Loucy (cell line): ENCODE measurements at regions not wholly inside any gene's neighbourhood (a gene's known extent, or its start where the extent isn't known, plus 50 kb on each side); places are given as distances from the start of the nearest gene placed in this dataset.

Source experiments
- H2AFZ ChIP-seq: fragments of 200-600 bp; sonication (generic); 2 replicates; pipeline ENCODE4 v1.6.0; 2016; ENCODE audit warnings: antibody characterized with exemption, mild to moderate bottlenecking, low read length, moderate library complexity
- H3F3A ChIP-seq: fragments of 200-600 bp; 2 replicates; pipeline ENCODE4 v1.6.0; 2016; ENCODE audit warnings: antibody characterized with exemption, low read depth, mild to moderate bottlenecking
- H3K27me3 ChIP-seq: fragments of 200-600 bp; sonication (generic); 2 replicates; pipeline ENCODE4 v1.6.1; 2014; ENCODE audit warnings: low read length, mild to moderate bottlenecking; ENCODE audit not compliant: insufficient read depth, poor library complexity, severe bottlenecking
- H3K36me3 ChIP-seq: fragments of 200-600 bp; sonication (generic); 2 replicates; pipeline ENCODE4 v1.6.1; 2016; ENCODE audit warnings: low read length; ENCODE audit not compliant: insufficient read depth
- H3K4me1 ChIP-seq: fragments of 200-600 bp; sonication (generic); 2 replicates; pipeline ENCODE4 v1.5.1; 2014; ENCODE audit warnings: low read length, mild to moderate bottlenecking; ENCODE audit not compliant: insufficient read depth, poor library complexity, severe bottlenecking
- H3K4me2 ChIP-seq: fragments of 200-600 bp; sonication (generic); 2 replicates; pipeline ENCODE4 v1.6.0; 2014; ENCODE audit warnings: antibody characterized with exemption, low read length, low read depth, mild to moderate bottlenecking; ENCODE audit not compliant: poor library complexity, severe bottlenecking
- H3K4me3 ChIP-seq: fragments of 200-600 bp; sonication (generic); 2 replicates; pipeline ENCODE4 v1.5.1; 2014; ENCODE audit warnings: low read length, mild to moderate bottlenecking, mixed read lengths; ENCODE audit not compliant: poor library complexity, severe bottlenecking
- H3K79me2 ChIP-seq: fragments of 200-600 bp; sonication (generic); 2 replicates; pipeline ENCODE4 v1.6.1; 2014; ENCODE audit warnings: low read length; ENCODE audit not compliant: insufficient read depth
- H3K9ac ChIP-seq: fragments of 200-600 bp; sonication (generic); 2 replicates; pipeline ENCODE4 v1.6.0; 2014; ENCODE audit warnings: mild to moderate bottlenecking, low read depth, low read length, moderate library complexity; ENCODE audit not compliant: poor library complexity, severe bottlenecking
- H3K9me2 ChIP-seq: fragments of 200-600 bp; sonication (generic); replicated peaks from 2 replicates; pipeline ENCODE4 v1.6.1; 2016; ENCODE audit warnings: low read depth, low read length, mixed read lengths
- H3K9me3 ChIP-seq: fragments of 200-600 bp; sonication (generic); 2 replicates; pipeline ENCODE4 v1.6.1; 2014; ENCODE audit warnings: mild to moderate bottlenecking, antibody characterized with exemption, low read length, low read depth; ENCODE audit not compliant: insufficient read depth
- H4K20me1 ChIP-seq: fragments of 200-600 bp; sonication (generic); 2 replicates; pipeline ENCODE4 v1.6.0; 2014; ENCODE audit warnings: antibody characterized with exemption, low read length, mild to moderate bottlenecking; ENCODE audit not compliant: insufficient read depth, poor library complexity, severe bottlenecking
- CTCF ChIP-seq: fragments of 200-600 bp; sonication (generic); conservative IDR thresholded peaks from 2 replicates; pipeline ENCODE4 v1.5.1; 2014; ENCODE audit warnings: mild to moderate bottlenecking, antibody characterized with exemption, low read length
- EZH2phosphoT487 ChIP-seq: fragments of 200-600 bp; IDR thresholded peaks from 2 replicates; pipeline ENCODE4 v1.6.1; 2018; ENCODE audit warnings: antibody characterized with exemption, mild to moderate bottlenecking, moderate library complexity, borderline replicate concordance

DNA sequence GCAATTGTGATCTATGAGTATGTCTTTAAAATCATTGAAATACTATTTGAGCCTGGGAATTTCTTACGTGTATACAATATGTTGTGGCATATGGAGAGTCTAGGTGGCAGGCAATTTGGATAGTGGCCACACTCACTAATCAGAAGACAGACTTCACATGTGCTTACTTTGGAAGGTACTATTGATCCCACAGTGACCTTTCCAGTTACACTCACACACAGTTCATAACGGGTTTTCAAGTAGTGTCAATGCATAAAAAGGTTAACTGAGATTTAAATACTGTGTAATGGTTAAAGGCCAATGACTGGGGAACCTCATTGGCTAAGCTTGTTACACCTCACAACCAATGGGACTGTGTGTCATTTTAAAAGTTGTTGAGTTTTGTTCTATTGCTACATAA lies 783.2 kb downstream of the RPA4 start:
- Histone ChIP-seq H3K36me3 (no peaks in the 10 kb centered on the region), H3K79me2 (no peaks in the 10 kb centered on the region), H3K9me2 (no peaks in the 10 kb centered on the region), H3K4me2 (no peak overlapping the region), H3K9ac (no peak overlapping the region), H3K4me3 (no peak overlapping the region), H4K20me1 (no peaks in the 10 kb centered on the region), H2AFZ (no peak overlapping the region), H3K4me1 (no peaks in the 10 kb centered on the region), H3K9me3 (no peaks in the 10 kb centered on the region), H3F3A (no peaks in the 10 kb centered on the region), H3K27me3 (no peaks in the 10 kb centered on the region)
- no peak for TF ChIP-seq EZH2phosphoT487
- TF ChIP-seq CTCF, result no peak

DNA sequence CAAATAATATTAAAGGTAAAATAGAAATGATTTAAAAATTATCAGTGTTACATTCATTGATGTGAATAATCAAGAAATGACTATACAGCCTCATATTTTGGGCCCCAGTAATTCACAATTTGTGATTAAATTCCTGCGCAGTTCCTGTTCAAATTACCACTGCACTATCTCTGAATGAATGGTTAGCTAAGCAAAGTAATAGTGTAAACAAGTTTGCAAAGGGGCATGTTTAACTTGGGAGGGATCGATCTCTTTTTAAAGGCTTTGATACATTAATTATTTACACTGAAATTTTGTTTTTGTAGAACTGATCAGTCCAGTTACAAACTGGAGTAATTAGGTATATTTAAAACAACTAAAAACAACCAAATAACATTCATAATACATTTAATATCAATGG lies 784.4 kb downstream of the RPA4 start:
- no peaks in the 10 kb centered on the region for H3K9me3 ChIP-seq
- H4K20me1 ChIP-seq, result no peaks in the 10 kb centered on the region
- TF ChIP-seq EZH2phosphoT487 (no peak), CTCF (no peak)
- no peaks in the 10 kb centered on the region for H3K36me3 ChIP-seq
- H3K27me3 ChIP-seq, result no peaks in the 10 kb centered on the region
- H3K79me2 ChIP-seq, result no peaks in the 10 kb centered on the region
- H2AFZ ChIP-seq, result no peak overlapping the region
- no peaks in the 10 kb centered on the region for H3K4me1 ChIP-seq
- H3K9me2 ChIP-seq, result no peaks in the 10 kb centered on the region
- H3K4me3 ChIP-seq, result no peak overlapping the region
- no peak overlapping the region for H3K4me2 ChIP-seq
- H3F3A ChIP-seq, result no peaks in the 10 kb centered on the region
- no peak overlapping the region for H3K9ac ChIP-seq

GRCh38 chrX:97672138-97672537 lies 788.4 kb downstream of the RPA4 start:
- Histone ChIP-seq H3F3A (no peaks in the 10 kb centered on the region), H3K9ac (no peak overlapping the region), H3K36me3 (no peaks in the 10 kb centered on the region), H2AFZ (no peak overlapping the region), H3K4me2 (no peak overlapping the region), H3K4me1 (no peaks in the 10 kb centered on the region), H3K79me2 (no peaks in the 10 kb centered on the region), H3K9me2 (no peaks in the 10 kb centered on the region), H4K20me1 (no peaks in the 10 kb centered on the region), H3K9me3 (no peaks in the 10 kb centered on the region), H3K27me3 (no peaks in the 10 kb centered on the region), H3K4me3 (no peak overlapping the region)
- TF ChIP-seq CTCF (no peak), EZH2phosphoT487 (no peak)
